K562 (cell line): ENCODE measurements at regions not wholly inside any gene's neighbourhood (a gene's known extent, or its start where the extent isn't known, plus 50 kb on each side); places are given as distances from the start of the nearest gene placed in this dataset.
A peak's percentile ranks its signal among the peaks of the same experiment; 100 is the strongest.

Experiments
- DIDO1 ChIP-seq: fragments of 450-650 bp; IDR thresholded peaks from 2 replicates; pipeline ENCODE4 v1.6.1; 2016; ENCODE audit warnings: low read depth, missing biosample characterization, missing genetic modification characterization
- E2F5 ChIP-seq: sonication (generic); formaldehyde crosslinking; IDR thresholded peaks from 2 replicates; pipeline ENCODE4 v1.8.0; 2022; ENCODE audit warnings: mild to moderate bottlenecking, missing genetic modification reagents
- GTF2E2 ChIP-seq: fragments of 200-800 bp; sonication (Bioruptor generic); IDR thresholded peaks from 2 replicates; pipeline ENCODE4 v1.6.1; 2016; ENCODE audit warnings: missing genetic modification characterization, missing compliant biosample characterization
- HCFC1 ChIP-seq: IDR thresholded peaks from 2 replicates; pipeline ENCODE4 v1.6.1; 2012; ENCODE audit warnings: low read depth, low read length, improper control_type of control experiment
- HNRNPH1 ChIP-seq: fragments of 200-400 bp; formaldehyde crosslinking; optimal IDR thresholded peaks from 2 replicates; pipeline ENCODE3; 2017; ENCODE audit warnings: low read depth, mild to moderate bottlenecking, low read length, moderate library complexity
- KLF13 ChIP-seq: fragments of 450-650 bp; IDR thresholded peaks from 2 replicates; pipeline ENCODE4 v1.6.1; 2016; ENCODE audit warnings: missing genetic modification characterization, low read depth, mild to moderate bottlenecking, missing compliant biosample characterization, moderate library complexity, borderline replicate concordance
- KLF16 ChIP-seq: IDR thresholded peaks from 2 replicates; pipeline ENCODE4 v1.6.1; 2016; ENCODE audit warnings: antibody characterized with exemption
- MECOM ChIP-seq: fragments of 250-450 bp; sonication (Bioruptor Pico); IDR thresholded peaks from 2 replicates; pipeline ENCODE4 v1.8.0; 2022; ENCODE audit warnings: inconsistent platforms
- MYNN ChIP-seq, 2 experiments: sonication (generic); formaldehyde crosslinking in 1 of 2; IDR thresholded peaks; 2 replicates each; pipeline versions ENCODE4 v1.5.0 to v1.6.1; 2016 to 2020; ENCODE audit warnings: antibody characterized with exemption in 1 of 2, missing genetic modification reagents in 1 of 2
- PURB ChIP-seq: sonication (generic); formaldehyde crosslinking; IDR thresholded peaks from 2 replicates; pipeline ENCODE4 v1.9.0; 2021; ENCODE audit warnings: low read depth, mild to moderate bottlenecking, missing genetic modification reagents
- RB1 ChIP-seq: fragments of 450-650 bp; IDR thresholded peaks from 2 replicates; pipeline ENCODE4 v1.6.1; 2017; ENCODE audit warnings: low read depth, mild to moderate bottlenecking
- RNF2 ChIP-seq: sonication (generic); IDR thresholded peaks from 2 replicates; pipeline ENCODE4 v1.6.1; 2016
- SAP30 ChIP-seq: fragments of 200-600 bp; sonication (generic); IDR thresholded peaks from 2 replicates; pipeline ENCODE4 v1.6.1; 2012; ENCODE audit warnings: borderline replicate concordance, low read depth, mild to moderate bottlenecking, moderate library complexity, low read length, control low read depth, inconsistent platforms; ENCODE audit not compliant: insufficient read depth, poor library complexity, severe bottlenecking
- SRSF1 ChIP-seq: fragments of 200-400 bp; formaldehyde crosslinking; IDR thresholded peaks from 2 replicates; pipeline ENCODE4 v1.6.1; 2017; ENCODE audit warnings: mild to moderate bottlenecking, low read depth, low read length, moderate library complexity
- STAG1 ChIP-seq: sonication (generic); formaldehyde crosslinking; IDR thresholded peaks from 2 replicates; pipeline ENCODE4 v1.5.0; 2020; ENCODE audit warnings: missing genetic modification reagents, borderline replicate concordance
- ZBTB2 ChIP-seq: fragments of 450-650 bp; IDR thresholded peaks from 2 replicates; pipeline ENCODE4 v1.6.1; 2016; ENCODE audit warnings: antibody characterized with exemption
- ZFP1 ChIP-seq: fragments of 450-650 bp; formaldehyde crosslinking; IDR thresholded peaks from 2 replicates; pipeline ENCODE4 v1.4.0; 2020; ENCODE audit warnings: mild to moderate bottlenecking, mixed read lengths
- ZKSCAN3 ChIP-seq: fragments of 250-450 bp; sonication (Bioruptor Pico); IDR thresholded peaks from 2 replicates; pipeline ENCODE4 v1.4.0; 2020
- ZNF212 ChIP-seq: fragments of 450-650 bp; formaldehyde crosslinking; IDR thresholded peaks from 2 replicates; pipeline ENCODE4 v1.4.0; 2020; ENCODE audit warnings: mild to moderate bottlenecking
- ZNF280B ChIP-seq: fragments of 250-450 bp; sonication (Bioruptor Pico); IDR thresholded peaks from 2 replicates; pipeline ENCODE4 v1.5.1; 2021; ENCODE audit warnings: mild to moderate bottlenecking
- ZNF311 ChIP-seq: fragments of 250-450 bp; sonication (Bioruptor Pico); IDR thresholded peaks from 2 replicates; pipeline ENCODE4 v1.4.0; 2020; ENCODE audit warnings: mild to moderate bottlenecking, moderate library complexity
- ZNF507 ChIP-seq: conservative IDR thresholded peaks from 2 replicates; pipeline ENCODE4 v1.6.1; 2017; ENCODE audit warnings: missing genetic modification characterization, missing compliant biosample characterization
- ZNF668 ChIP-seq: fragments of 250-450 bp; sonication (Bioruptor Pico); IDR thresholded peaks from 2 replicates; pipeline ENCODE4 v1.8.0; 2022; ENCODE audit warnings: mild to moderate bottlenecking, inconsistent platforms
- TF ChIP-seq, protein P1 (sequence below): fragments of 450-650 bp; IDR thresholded peaks from 2 replicates; pipeline ENCODE4 v1.6.1; 2016
- TF ChIP-seq, protein P2 (sequence below): sonication (generic); formaldehyde crosslinking; IDR thresholded peaks from 2 replicates; pipeline ENCODE4 v1.8.1; 2022; ENCODE audit warnings: missing genetic modification reagents

- TF ChIP-seq RNF2 (peak; percentile 40; the same call in 1 of the 2 replicates), MECOM (peak; percentile 11; the same call in 1 of the 2 replicates), E2F5 (CRISPR knock-in tag) (no peak), ZBTB2 (no peak), HNRNPH1 (no peak), ZNF212 (CRISPR knock-in tag) (no peak), ZNF507 (tag) (no peak), ZKSCAN3 (CRISPR knock-in tag) (no peak), ZNF668 (CRISPR knock-in tag) (no peak; the same call in 1 of the 2 replicates), KLF16 (peak; percentile 71; the same call in 1 of the 2 replicates), STAG1 (CRISPR knock-in tag) (no peak), ZNF311 (no peak), ZNF280B (CRISPR knock-in tag) (no peak), SRSF1 (no peak), SAP30 (no peak), GTF2E2 (tag) (no peak), HCFC1 (no peak), RB1 (no peak), KLF13 (peak; percentile 47; the same call in 1 of the 2 replicates), ZFP1 (no peak), MYNN (IDR thresholded peaks at IDR 0.05) (peak; percentile 67; the same call in 1 of the 2 replicates), MYNN (CRISPR knock-in tag; IDR thresholded peaks at IDR 0.05) (no peak), DIDO1 (tag) (no peak), PURB (CRISPR knock-in tag) (no peak)
- TF ChIP-seq, protein P1, sequence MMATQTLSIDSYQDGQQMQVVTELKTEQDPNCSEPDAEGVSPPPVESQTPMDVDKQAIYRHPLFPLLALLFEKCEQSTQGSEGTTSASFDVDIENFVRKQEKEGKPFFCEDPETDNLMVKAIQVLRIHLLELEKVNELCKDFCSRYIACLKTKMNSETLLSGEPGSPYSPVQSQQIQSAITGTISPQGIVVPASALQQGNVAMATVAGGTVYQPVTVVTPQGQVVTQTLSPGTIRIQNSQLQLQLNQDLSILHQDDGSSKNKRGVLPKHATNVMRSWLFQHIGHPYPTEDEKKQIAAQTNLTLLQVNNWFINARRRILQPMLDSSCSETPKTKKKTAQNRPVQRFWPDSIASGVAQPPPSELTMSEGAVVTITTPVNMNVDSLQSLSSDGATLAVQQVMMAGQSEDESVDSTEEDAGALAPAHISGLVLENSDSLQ, result peak; percentile 57
- TF ChIP-seq, protein P2, sequence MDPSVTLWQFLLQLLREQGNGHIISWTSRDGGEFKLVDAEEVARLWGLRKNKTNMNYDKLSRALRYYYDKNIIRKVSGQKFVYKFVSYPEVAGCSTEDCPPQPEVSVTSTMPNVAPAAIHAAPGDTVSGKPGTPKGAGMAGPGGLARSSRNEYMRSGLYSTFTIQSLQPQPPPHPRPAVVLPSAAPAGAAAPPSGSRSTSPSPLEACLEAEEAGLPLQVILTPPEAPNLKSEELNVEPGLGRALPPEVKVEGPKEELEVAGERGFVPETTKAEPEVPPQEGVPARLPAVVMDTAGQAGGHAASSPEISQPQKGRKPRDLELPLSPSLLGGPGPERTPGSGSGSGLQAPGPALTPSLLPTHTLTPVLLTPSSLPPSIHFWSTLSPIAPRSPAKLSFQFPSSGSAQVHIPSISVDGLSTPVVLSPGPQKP (CRISPR knock-in tag), result no peak
Measured at GRCh38 chr3:128547368-128547987, 54.5 kb upstream of the GATA2 start (continued).
